ENCODE measurements at regions not wholly inside any gene's neighbourhood (a gene's known extent, or its start where the extent isn't known, plus 50 kb on each side); places are given as distances from the start of the nearest gene placed in this dataset.

- no peak for TF ChIP-seq POLR2AphosphoS5 (IDR thresholded peaks at IDR 0.05)
- no peak for TF ChIP-seq CTCF (IDR thresholded peaks at IDR 0.05 in 8 of 11, conservative IDR thresholded peaks at IDR 0.05 in 3 of 11)
Observed at GRCh38 chr12:58358369-58358768, 417.0 kb downstream of the ATP23 start.

Data from spleen (tissue), 7 donors.